GM23248 (cell line): ENCODE measurements at regions not wholly inside any gene's neighbourhood (a gene's known extent, or its start where the extent isn't known, plus 50 kb on each side); places are given as distances from the start of the nearest gene placed in this dataset.

Source experiments
- EZH2 ChIP-seq: fragments of 200-600 bp; sonication (generic); IDR thresholded peaks from 2 replicates; pipeline ENCODE4 v1.6.1; 2018; ENCODE audit warnings: antibody characterized with exemption, mild to moderate bottlenecking; ENCODE audit not compliant: insufficient read depth, poor library complexity, severe bottlenecking
- EZH2phosphoT487 ChIP-seq: fragments of 200-600 bp; sonication (generic); IDR thresholded peaks from 2 replicates; pipeline ENCODE4 v1.6.1; 2018; ENCODE audit warnings: antibody characterized with exemption, moderate library complexity, mild to moderate bottlenecking, low read depth; ENCODE audit not compliant: insufficient read depth

- TF ChIP-seq EZH2 (no peak), EZH2phosphoT487 (no peak)
Observed at GRCh38 chr16:51450909-51451308, 299.8 kb upstream of the SALL1 start.
